ENCODE measurements at regions not wholly inside any gene's neighbourhood (a gene's known extent, or its start where the extent isn't known, plus 50 kb on each side); places are given as distances from the start of the nearest gene placed in this dataset.

GRCh38 chr10:130541090-130541489, 404.9 kb downstream of the GLRX3 start:
- no peak for DNase-seq

DNA sequence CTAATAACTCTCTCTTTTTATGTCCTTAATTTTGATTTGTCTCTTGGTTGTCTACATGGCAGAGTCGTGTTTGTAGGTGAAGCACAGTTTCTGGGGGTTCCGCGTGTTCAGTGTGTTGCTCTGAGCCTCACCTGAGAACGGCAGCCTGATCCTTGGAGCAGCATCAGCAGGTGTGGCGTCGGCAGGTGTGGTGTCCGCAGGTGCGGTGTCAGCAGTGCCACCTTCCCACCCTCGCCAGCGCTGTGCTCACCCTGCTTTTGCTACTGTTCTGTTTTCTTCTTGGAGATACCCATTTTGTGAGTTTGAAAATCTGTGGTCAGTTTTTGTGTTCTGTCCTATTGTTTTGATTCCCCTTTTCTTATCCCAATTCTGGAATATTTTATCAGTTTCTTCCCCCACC, 406.6 kb downstream of the GLRX3 start:
- DNase-seq: no peak

GRCh38 chr10:130543794-130544193, 407.6 kb downstream of the GLRX3 start:
- no peak for DNase-seq

DNA sequence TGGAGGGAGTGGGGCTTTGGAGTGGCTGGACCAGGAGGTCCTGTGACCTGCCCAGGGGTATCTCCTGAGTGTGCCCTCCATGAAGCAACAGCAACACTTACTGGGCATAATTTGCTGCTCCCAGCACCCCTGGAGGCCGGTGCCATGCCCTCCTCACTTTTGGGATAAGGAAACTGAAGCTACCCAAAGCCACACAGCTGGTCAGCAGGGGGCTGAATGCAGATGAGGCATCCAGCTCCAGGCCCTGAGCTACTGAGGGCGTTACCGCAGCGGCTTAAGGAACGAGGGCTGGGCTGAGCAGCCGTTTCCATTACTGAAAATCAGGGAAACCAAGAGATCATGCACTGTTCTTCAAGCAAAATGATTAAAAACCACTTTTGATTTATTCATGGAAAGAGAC, 408.9 kb downstream of the GLRX3 start:
- DNase-seq: no peak

DNA sequence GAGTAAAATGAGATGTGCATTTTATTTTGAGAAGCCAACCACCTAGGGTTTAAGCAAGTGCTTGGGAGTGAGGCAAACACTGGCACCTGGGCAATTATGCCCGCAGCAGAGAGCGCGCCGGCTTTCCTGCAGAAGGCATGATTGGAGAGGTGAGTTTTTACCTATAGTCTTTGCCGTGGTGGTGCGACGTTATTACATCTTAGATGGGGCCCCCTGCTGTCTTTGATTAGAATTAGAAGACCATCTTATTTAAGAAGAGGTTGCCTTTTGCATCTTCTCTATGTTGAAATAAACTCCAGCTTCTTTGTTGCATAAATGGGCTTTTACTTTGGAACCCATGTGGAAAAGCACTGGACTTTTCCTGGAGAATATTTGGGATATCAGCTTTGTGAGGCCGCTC, 409.5 kb downstream of the GLRX3 start:
- DNase-seq: no peak

- DNase-seq: no peak
Observed at GRCh38 chr10:130546841-130547240, 410.6 kb downstream of the GLRX3 start.

DNA sequence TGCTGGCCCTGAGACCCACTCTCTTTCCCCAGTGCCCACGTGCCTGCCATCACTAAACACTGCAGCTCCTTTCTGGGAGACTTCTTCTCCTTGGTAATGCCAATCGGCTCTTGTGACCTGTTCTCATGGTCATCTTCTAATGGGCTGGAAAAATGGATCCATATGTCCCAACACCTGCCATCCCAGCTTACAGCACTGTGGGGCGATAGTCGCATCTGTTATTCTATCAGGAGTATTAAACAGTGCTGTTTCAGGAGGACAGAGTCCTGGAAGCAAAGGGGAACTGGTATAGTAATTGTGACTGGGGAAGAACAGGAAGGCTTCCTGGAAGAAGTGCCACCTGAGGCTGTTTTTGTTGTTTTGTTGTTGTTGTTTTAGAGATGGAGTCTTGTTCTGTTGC, 411.2 kb downstream of the GLRX3 start:
- DNase-seq: no peak

DNA sequence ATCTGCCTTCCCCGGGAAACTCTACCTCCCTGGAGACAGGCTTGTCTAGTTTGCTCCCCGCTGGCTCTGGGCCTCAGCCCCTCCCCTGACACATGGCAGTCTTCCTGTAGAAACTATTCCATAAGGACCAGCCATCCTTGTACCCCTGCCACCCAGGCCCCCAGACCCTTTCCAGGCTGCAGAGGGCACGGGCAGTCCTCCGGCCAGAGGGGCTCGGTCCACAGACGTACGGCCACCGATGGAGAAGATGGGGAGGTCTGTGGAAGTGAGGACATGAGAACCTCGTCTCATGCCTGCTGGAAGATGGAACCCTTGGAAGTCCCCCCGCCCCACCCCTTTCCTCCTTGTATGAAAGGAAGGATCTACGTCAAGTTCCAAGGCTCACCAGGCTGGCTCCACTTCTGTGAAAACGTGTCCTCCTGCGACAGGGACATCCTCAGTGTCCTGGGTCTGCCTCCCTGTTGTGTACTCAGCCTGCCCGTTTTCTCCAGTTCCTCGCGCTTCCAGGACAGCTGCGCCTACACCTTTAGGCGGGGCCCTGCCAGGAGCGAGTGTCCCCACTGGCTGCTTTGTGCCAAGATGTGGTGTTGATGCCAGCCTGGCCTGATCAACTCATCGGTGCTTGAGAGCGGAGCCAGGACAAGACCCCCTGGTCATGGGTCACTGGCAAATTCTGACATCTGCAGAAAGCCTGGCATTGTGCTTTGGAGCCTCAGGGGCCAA, 414.9 kb downstream of the GLRX3 start:
- no peak for DNase-seq

DNA sequence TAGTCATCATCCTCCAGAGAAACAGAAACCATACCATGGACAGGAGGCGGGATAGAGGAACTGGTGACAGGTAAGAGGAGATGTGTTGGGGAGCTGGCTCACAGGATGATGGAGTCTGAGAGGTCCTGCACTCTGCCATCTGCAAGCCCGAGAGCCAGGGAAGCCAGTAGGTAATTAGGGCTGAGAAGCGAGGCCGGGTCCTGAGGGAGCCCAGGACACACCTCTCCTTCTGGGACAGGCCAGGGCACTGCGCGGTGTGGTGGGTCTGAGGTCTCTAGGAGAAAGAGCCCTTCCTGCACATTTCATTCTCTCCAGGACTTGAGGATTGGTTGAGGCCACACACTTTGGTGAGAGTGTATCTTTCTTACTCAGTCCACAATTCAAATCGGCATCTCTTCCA, 415.5 kb downstream of the GLRX3 start:
- no peak for DNase-seq

DNA sequence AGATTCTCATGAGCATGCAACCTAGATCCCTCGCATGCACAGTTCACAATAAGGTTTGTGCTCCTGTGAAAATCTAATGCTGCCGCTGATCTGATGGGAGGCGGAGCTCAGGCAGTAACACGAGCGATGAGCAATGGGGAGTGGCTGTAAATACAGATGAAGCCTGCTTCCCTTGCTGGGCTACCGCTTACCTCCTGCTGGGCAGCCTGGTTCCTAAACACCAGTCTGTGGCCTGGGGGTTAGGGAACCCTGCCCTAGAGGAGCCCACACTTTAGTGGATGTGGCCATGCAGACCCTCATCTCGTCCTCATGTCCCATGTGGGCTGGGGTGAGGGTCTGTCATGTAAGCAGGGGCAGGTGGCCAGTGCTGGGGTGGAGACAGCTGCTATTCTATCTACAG, 417.6 kb downstream of the GLRX3 start:
- DNase-seq: no peak

GRCh38 chr10:130554701-130555410, 418.7 kb downstream of the GLRX3 start:
- no peak for DNase-seq

DNA sequence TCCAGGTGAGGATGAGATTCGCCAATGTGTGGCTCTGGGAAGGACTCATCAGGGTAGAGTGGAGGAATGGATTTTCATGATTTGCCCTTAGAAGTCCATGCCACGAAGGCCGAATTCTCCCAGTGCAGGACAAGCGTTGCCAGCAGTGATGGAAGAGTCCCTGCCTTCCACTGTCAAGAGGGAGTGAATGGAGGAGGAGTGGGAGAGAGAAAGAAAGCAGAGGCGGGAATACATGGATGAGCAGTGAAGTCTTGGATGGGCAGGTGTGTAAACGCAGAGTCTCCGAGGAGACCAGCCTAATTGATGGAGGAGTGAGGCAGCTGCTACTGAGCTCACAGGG, 419.2 kb downstream of the GLRX3 start:
- no peak for DNase-seq

DNA sequence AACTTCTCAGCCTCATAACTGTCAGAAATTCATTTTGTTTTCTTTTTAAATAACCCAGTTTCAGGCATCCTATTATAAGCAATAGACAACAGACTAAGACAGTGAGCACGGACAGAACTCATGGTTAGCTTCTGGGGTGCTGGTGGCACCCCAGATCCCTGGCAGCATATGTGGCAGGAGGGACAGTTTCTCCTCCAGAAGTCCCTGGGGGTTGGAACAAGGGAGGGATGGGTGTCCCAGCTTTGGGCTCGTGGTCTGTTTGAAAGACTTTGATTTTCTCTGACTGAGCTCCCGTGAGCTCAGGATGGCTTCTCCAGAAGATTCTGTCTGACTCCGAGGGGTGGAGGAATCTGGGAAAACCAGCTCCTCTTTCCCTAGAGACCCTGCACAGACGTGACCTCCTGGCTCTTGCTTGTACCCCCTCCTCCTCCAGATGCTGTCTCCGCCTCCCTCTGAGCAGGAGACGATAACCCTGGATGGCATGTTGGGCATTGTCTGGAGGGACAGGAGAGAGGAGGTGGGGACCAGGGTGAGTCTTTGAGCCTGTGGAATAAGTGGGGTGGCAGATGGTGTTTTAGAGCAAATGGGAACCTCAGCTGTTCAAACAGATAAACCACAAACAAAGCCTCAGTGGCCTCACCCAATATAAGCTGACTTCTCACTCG, 421.1 kb downstream of the GLRX3 start:
- DNase-seq: no peak

DNA sequence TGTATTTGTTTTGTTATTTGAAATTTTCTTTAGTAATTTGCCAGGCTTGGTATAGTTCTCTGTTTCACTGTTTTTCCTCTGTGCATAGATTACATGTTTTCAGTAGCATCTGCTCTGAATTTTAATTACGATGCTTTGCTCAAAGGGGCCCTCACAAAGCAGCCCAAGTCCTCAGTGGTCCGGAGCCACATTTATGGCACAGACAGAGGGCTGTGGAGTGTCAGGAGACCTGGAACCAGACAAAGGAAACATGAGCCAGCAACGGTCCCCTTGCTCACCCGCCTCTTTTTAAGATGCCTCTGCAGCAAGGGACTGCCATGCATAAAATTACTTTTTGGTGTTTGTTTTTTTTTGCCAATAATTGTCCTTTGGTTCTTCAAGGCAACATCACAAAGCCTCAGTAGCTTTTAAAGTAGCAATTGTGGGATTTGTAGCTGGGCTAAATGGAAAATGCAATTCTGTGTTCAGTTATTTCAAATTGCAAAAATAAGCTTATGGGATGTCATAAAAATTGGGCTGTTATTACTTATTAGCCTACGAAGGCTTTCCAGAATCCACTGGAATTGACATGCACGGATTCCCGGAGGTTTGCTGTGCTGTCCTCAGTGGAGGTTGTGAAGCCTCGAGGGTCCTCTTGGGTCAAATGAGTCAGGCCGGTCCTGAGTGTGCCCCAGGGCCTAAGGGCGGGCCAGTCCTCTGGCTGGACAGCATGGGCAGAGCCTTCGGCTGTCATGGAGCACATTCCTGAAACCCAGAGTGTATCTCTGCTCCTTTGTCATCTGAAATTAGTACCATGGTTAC, 422.8 kb downstream of the GLRX3 start:
- no peak for DNase-seq

DNA sequence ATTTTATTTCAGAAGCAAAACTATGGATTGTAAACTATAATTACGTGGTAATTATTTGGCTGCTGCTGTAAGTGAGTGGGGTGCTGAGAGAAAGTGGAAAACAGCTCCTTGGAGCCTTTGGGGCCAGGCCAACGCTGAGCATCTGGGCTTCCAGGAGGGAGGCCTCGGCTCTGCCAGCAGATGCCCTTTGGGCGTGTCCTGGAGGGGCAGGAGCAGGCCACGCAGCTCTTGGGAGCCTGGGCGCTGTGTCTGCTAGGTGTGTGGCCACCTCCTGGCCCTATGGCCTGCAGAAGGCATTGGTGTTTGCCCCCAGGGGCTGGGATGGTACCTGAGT, 423.3 kb downstream of the GLRX3 start:
- no peak for DNase-seq

GRCh38 chr10:130560116-130560515, 423.9 kb downstream of the GLRX3 start:
- DNase-seq: no peak

DNA sequence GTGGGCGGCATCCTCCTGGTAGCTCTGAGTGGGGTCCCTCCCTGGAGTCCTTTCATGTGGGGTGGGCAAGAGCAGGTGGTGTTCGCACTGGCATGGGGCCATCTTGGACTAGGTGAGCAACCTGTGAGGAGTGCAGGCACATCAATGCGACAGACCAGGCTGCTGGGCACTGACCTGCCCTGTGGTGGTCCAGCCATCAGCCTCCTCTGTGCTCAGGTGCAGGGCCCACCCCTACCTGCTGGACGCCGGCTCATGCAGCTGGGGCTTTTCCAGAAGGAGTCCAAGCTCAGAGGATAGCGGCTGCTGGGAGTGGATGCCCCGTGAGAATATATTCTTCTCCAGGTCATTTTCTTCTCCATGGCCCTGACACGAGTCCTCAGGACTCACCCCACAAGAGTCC, 424.4 kb downstream of the GLRX3 start:
- no peak for DNase-seq

- no peak for DNase-seq
Observed at GRCh38 chr10:130561681-130562080, 425.5 kb downstream of the GLRX3 start.

DNA sequence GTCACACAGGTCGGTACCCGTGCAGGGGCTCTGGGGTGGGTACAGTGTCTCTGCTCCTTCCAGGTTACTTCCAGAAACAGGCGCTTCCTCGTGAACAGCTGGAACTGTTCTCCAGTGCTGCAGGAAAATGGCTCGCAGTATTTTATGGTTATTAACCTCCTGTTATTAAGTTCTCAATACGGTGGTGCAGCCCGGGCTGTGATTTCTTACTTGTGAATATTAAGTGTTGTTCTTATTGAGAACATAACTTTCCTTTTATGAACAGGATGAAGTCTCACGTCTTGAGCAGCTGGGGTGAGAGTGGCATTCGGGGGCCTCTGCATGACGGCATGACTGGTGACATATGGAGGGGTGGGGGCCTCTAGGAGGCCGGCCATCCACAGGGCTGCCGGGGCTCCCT, 430.8 kb downstream of the GLRX3 start:
- DNase-seq: no peak

DNA sequence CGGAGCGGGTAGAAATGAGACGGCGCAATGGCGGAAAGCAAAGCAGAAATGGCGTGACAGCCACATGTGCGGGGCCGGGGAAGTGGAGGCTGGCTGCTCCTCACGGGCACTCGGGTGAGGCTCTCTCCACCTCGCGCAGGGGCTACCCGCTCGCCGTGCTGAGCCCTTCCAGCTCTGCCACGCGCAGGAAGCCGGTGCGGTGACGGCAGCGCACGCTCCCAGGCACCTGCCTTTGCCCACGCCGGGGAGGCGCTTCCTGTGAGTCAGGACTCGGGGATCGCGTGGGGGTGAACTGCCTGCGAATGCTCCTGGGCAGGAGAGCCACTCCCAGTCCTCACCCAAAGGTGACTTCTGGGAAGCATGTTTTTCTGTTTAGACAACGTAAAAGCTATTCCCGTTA, 431.2 kb downstream of the GLRX3 start:
- no peak for DNase-seq

DNA sequence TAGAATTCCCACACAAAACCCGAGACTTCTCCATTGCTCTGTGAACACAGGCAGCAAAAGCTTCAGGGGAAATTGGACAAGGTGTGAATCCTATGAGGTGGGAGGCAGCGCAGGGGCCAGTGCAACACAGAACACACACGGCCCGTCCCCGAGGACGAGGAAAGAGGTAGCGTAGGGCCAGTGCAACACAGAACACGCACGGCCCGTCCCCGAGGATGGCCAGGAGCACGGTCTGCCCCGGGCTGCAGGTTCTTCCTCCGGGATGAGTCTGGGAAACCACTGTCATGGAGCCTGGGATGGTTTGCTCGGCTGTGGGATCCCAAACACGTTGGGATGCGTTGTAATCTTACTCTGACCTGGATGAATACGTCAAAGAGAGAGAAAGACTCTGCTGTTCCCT, 432.1 kb downstream of the GLRX3 start:
- no peak for DNase-seq

- no peak for DNase-seq
Observed at GRCh38 chr10:130570074-130570473, 433.9 kb downstream of the GLRX3 start.

- no peak for DNase-seq
Observed at GRCh38 chr10:130571674-130572073, 435.5 kb downstream of the GLRX3 start.

DNA sequence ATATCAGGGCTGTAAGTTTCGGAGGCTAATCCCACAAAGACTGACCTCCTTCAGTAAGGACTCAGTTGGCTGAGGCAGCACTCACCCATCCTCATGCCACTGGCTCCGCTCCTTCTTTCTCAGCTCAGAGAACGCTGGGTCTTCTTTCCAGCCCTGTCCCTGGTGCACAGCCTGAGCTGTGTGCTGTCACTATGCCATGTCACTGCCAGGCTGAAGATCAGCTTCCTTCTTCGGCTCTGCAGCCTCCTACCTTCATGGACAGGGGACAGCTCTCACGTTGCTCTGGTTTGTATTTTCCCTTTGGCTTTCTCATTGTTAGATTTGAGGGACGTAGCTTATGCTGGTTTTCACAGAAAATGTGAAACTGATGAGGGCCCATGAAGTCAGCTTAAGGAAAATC, 437.3 kb downstream of the GLRX3 start:
- DNase-seq: no peak

All from CD4-positive, alpha-beta T cell treated with Interferon alpha-2 for 1 hour (primary cell).